WTC11 (cell line): ENCODE measurements at regions not wholly inside any gene's neighbourhood (a gene's known extent, or its start where the extent isn't known, plus 50 kb on each side); places are given as distances from the start of the nearest gene placed in this dataset.
A peak's percentile ranks its signal among the peaks of the same experiment; 100 is the strongest.

ENCODE experiments used
- ATAC-seq: fragments of 200-7000 bp; cut with Tn5 transposase; 2 replicates; pipeline ENCODE4 v1.10.0; 2021; ENCODE audit warnings: mild to moderate bottlenecking, moderate library complexity
- CTCF ChIA-PET: fragments of 300-600 bp; sonication (Branson Sonifier 250); formaldehyde crosslinking; loops from one replicate; lab custom pipeline; 2021; ENCODE audit warnings: antibody characterized with exemption; lab: Charles Lee
- POLR2A ChIA-PET: fragments of 350-600 bp; sonication (Branson Sonifier 250); formaldehyde crosslinking; loops from one replicate; lab custom pipeline; 2021; ENCODE audit warnings: antibody characterized with exemption; lab: Charles Lee
- DNase-seq: peaks from one replicate; pipeline ENCODE4 v3.0.0; 2021; ENCODE audit warnings: low spot score
- H3K27ac Mint-ChIP-seq: 2 replicates; pipeline ENCODE4 v1.8.0; 2021; ENCODE audit warnings: mixed read lengths
- H3K27me3 Mint-ChIP-seq: 2 replicates; pipeline ENCODE4 v1.8.0; 2021; ENCODE audit warnings: low read depth, mild to moderate bottlenecking, moderate library complexity, mixed read lengths
- H3K36me3 Mint-ChIP-seq: 2 replicates; pipeline ENCODE4 v1.8.0; 2021; ENCODE audit warnings: mixed read lengths
- H3K4me1 Mint-ChIP-seq: 2 replicates; pipeline ENCODE4 v1.8.0; 2022; ENCODE audit warnings: mixed read lengths
- H3K4me3 Mint-ChIP-seq: 2 replicates; pipeline ENCODE4 v1.8.0; 2021; ENCODE audit warnings: mild to moderate bottlenecking, moderate library complexity, mixed read lengths
- H3K9me3 Mint-ChIP-seq: 2 replicates; pipeline ENCODE4 v1.8.0; 2021; ENCODE audit warnings: mixed read lengths
- ATF1 ChIP-seq: sonication (generic); formaldehyde crosslinking; IDR thresholded peaks from 2 replicates; pipeline ENCODE4 v1.8.1; 2023; ENCODE audit warnings: mild to moderate bottlenecking, moderate library complexity, missing genetic modification reagents
- ATF3 ChIP-seq: sonication (generic); formaldehyde crosslinking; conservative IDR thresholded peaks from 2 replicates; pipeline ENCODE4 v1.8.1; 2022; ENCODE audit warnings: mild to moderate bottlenecking, missing genetic modification reagents
- CREB1 ChIP-seq: sonication (generic); formaldehyde crosslinking; IDR thresholded peaks from 2 replicates; pipeline ENCODE4 v1.8.0; 2023; ENCODE audit warnings: mild to moderate bottlenecking, missing genetic modification reagents
- EMX1 ChIP-seq: fragments of 250-450 bp; sonication (Bioruptor Pico); IDR thresholded peaks from 2 replicates; pipeline ENCODE4 v1.8.0; 2021; ENCODE audit warnings: mild to moderate bottlenecking
- ESRRA ChIP-seq: sonication (generic); formaldehyde crosslinking; IDR thresholded peaks from 2 replicates; pipeline ENCODE4 v1.8.1; 2022; ENCODE audit warnings: mild to moderate bottlenecking, missing genetic modification reagents, borderline replicate concordance
- GRHL2 ChIP-seq: fragments of 250-450 bp; sonication (Bioruptor Pico); IDR thresholded peaks from 2 replicates; pipeline ENCODE4 v1.8.0; 2022; ENCODE audit warnings: mild to moderate bottlenecking, moderate library complexity; ENCODE audit not compliant: insufficient replicate concordance, severe bottlenecking
- HMGA2 ChIP-seq: fragments of 250-450 bp; sonication (Bioruptor Pico); IDR thresholded peaks from 2 replicates; pipeline ENCODE4 v1.4.0; 2021; ENCODE audit warnings: mild to moderate bottlenecking, moderate library complexity
- MYBL2 ChIP-seq: sonication (generic); formaldehyde crosslinking; IDR thresholded peaks from 2 replicates; pipeline ENCODE4 v1.8.1; 2023; ENCODE audit warnings: mild to moderate bottlenecking, moderate library complexity, missing genetic modification reagents
- RELA ChIP-seq: sonication (generic); formaldehyde crosslinking; IDR thresholded peaks from 2 replicates; pipeline ENCODE4 v1.8.1; 2022; ENCODE audit warnings: missing genetic modification reagents, mild to moderate bottlenecking, borderline replicate concordance
- ZBTB21 ChIP-seq: sonication (generic); formaldehyde crosslinking; IDR thresholded peaks from 2 replicates; pipeline ENCODE4 v1.8.1; 2023; ENCODE audit warnings: mild to moderate bottlenecking, missing genetic modification reagents, borderline replicate concordance
- ZNF396 ChIP-seq: fragments of 250-450 bp; sonication (Bioruptor Pico); IDR thresholded peaks from 2 replicates; pipeline ENCODE4 v1.8.0; 2021; ENCODE audit warnings: mild to moderate bottlenecking, moderate library complexity, borderline replicate concordance
- ZNF416 ChIP-seq: fragments of 250-450 bp; sonication (Bioruptor Pico); IDR thresholded peaks from 2 replicates; pipeline ENCODE4 v1.9.0; 2021; ENCODE audit warnings: mild to moderate bottlenecking, inconsistent platforms
- ZNF512 ChIP-seq: sonication (generic); formaldehyde crosslinking; IDR thresholded peaks from 2 replicates; pipeline ENCODE4 v1.8.1; 2022; ENCODE audit warnings: missing genetic modification reagents, borderline replicate concordance
- TF ChIP-seq, protein P1 (sequence below): fragments of 250-450 bp; sonication (Bioruptor Pico); IDR thresholded peaks from 2 replicates; pipeline ENCODE4 v2.1.2; 2022; ENCODE audit warnings: mild to moderate bottlenecking, moderate library complexity
- TF ChIP-seq, protein P2 (sequence below): sonication (generic); formaldehyde crosslinking; IDR thresholded peaks from 2 replicates; pipeline ENCODE4 v1.8.0; 2023; ENCODE audit warnings: mild to moderate bottlenecking, missing genetic modification reagents
- TF ChIP-seq, protein P3 (sequence below): sonication (generic); formaldehyde crosslinking; IDR thresholded peaks from 2 replicates; pipeline ENCODE4 v1.8.0; 2022; ENCODE audit warnings: mild to moderate bottlenecking, missing genetic modification reagents
- TF ChIP-seq, protein P4 (sequence below): fragments of 250-450 bp; sonication (Bioruptor Pico); IDR thresholded peaks from 2 replicates; pipeline ENCODE4 v1.9.0; 2021; ENCODE audit warnings: moderate library complexity, mild to moderate bottlenecking, inconsistent platforms, borderline replicate concordance

DNA sequence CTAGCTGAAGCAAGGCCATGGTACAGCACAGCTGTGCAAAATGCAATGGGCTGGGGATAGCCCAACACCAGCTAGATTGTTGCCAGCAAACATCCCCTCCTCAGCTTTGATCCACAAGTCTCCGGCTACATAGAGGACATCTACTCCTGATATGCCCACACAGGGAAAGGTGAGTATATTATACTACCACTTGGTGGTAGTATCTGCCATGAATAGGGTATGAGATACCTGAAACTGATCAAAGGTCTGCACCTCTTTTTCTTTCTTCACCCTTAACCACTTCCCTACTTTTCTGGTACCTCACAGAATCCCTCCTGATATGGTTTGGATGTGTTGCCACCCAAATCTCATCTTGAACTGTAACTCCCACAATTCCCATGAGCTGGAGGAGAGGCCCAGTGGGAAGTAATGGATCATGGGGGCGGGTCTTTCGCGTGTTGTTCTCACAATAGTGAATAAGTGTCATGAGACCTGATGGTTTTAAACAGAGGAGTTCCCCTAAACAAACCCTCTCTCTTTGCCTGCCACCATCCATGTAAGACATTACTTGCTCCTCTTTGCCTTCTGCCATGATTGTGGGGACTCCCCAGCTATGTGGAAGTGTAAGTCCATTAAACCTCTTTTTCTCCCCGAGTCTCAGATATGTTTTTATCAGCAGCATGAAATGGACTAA is 279.6 kb downstream of the TXNL1 start:
- Mint-ChIP-seq H3K4me3 (no peak overlapping the region), H3K27me3 (no peaks in the 10 kb centered on the region), H3K27ac (peak overlapping the region; percentile 10; the same call in 1 of the 2 replicates), H3K36me3 (peaks cover 25% of the 10 kb centered on the region), H3K9me3 (peaks cover 48% of the 10 kb centered on the region), H3K4me1 (peaks cover 14% of the 10 kb centered on the region)
- DNase-seq: no peak
- ATAC-seq: peak; percentile 83
- ChIA-PET POLR2A (no interaction called here), CTCF (interaction anchor here (0.6 to 1.5 kb wide), 5 partner anchors 214 to 591 kb away, joined by 3 to 6 read pairs (median 5); no protein-coding TSS in a partner anchor)
- TF ChIP-seq EMX1 (CRISPR knock-in tag): no peak
- TF ChIP-seq ESRRA (CRISPR knock-in tag): no peak
- TF ChIP-seq, protein P1, sequence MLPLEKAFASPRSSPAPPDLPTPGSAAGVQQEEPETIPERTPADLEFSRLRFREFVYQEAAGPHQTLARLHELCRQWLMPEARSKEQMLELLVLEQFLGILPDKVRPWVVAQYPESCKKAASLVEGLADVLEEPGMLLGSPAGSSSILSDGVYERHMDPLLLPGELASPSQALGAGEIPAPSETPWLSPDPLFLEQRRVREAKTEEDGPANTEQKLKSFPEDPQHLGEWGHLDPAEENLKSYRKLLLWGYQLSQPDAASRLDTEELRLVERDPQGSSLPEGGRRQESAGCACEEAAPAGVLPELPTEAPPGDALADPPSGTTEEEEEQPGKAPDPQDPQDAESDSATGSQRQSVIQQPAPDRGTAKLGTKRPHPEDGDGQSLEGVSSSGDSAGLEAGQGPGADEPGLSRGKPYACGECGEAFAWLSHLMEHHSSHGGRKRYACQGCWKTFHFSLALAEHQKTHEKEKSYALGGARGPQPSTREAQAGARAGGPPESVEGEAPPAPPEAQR (CRISPR knock-in tag): no peak
- no peak for TF ChIP-seq ATF1
- no peak for TF ChIP-seq CREB1 (CRISPR knock-in tag)
- no peak for TF ChIP-seq MYBL2
- TF ChIP-seq GRHL2 (CRISPR knock-in tag): no peak

- CTCF ChIA-PET: no interaction called here
- Mint-ChIP-seq H3K4me1 (peaks cover 11% of the 10 kb centered on the region), H3K36me3 (peaks cover 18% of the 10 kb centered on the region), H3K9me3 (peaks cover 41% of the 10 kb centered on the region)
- DNase-seq (no peak), ATAC-seq (no peak)
- peak; percentile 95 for TF ChIP-seq HMGA2
- TF ChIP-seq, protein P2, sequence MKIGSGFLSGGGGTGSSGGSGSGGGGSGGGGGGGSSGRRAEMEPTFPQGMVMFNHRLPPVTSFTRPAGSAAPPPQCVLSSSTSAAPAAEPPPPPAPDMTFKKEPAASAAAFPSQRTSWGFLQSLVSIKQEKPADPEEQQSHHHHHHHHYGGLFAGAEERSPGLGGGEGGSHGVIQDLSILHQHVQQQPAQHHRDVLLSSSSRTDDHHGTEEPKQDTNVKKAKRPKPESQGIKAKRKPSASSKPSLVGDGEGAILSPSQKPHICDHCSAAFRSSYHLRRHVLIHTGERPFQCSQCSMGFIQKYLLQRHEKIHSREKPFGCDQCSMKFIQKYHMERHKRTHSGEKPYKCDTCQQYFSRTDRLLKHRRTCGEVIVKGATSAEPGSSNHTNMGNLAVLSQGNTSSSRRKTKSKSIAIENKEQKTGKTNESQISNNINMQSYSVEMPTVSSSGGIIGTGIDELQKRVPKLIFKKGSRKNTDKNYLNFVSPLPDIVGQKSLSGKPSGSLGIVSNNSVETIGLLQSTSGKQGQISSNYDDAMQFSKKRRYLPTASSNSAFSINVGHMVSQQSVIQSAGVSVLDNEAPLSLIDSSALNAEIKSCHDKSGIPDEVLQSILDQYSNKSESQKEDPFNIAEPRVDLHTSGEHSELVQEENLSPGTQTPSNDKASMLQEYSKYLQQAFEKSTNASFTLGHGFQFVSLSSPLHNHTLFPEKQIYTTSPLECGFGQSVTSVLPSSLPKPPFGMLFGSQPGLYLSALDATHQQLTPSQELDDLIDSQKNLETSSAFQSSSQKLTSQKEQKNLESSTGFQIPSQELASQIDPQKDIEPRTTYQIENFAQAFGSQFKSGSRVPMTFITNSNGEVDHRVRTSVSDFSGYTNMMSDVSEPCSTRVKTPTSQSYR (CRISPR knock-in tag): no peak
- TF ChIP-seq, all 79 proteins: peak for 1
- Mint-ChIP-seq H3K27me3 (no peaks in the 10 kb centered on the region), H3K4me3 (no peak overlapping the region), H3K27ac (no peak overlapping the region)
- POLR2A ChIA-PET: no interaction called here
Observed at GRCh38 chr18:56353663-56354260, 284.6 kb downstream of the TXNL1 start.

DNA sequence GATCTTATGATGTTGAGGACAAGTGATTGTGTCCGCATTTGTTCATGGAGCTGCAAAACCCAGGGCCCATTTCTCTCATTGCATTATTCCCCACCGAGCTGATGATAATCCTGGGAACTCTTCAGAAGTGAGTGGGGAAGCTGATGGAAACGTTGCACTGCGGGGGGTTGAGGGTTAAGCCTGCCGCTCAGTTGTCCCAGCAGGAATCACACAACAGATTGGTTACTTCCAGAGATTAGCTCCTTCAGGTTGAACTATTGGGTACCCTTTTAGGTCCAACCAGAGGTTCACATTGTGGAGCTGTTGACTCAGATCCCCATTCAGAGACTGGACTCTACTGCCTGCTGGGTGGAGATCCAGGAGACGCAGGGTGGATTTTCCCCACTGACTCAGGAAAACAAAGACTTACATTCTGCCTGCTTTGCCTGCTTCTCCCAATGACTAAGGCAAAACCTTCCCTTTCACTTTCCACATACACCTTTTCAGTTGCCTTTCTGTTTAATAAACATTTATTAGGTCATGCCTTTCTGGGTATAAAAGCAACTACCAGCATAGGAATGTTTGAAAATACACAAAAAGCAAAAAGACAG is 286.4 kb downstream of the TXNL1 start:
- ATAC-seq (no peak; the same call in 1 of the 2 replicates), DNase-seq (no peak)
- peaks cover 45% of the 10 kb centered on the region for H3K9me3 Mint-ChIP-seq
- H3K27ac Mint-ChIP-seq: no peak overlapping the region
- no peaks in the 10 kb centered on the region for H3K27me3 Mint-ChIP-seq
- H3K4me1 Mint-ChIP-seq: peaks cover 10% of the 10 kb centered on the region
- H3K4me3 Mint-ChIP-seq: no peak overlapping the region
- CTCF ChIA-PET: no interaction called here
- TF ChIP-seq, protein P1 (CRISPR knock-in tag): no peak
- TF ChIP-seq ATF3 (CRISPR knock-in tag) (no peak), ZNF416 (CRISPR knock-in tag) (no peak), ESRRA (CRISPR knock-in tag) (no peak), ZNF396 (CRISPR knock-in tag) (no peak), ZNF512 (CRISPR knock-in tag) (no peak), HMGA2 (no peak), RELA (no peak), ZBTB21 (no peak)
- TF ChIP-seq, protein P3, sequence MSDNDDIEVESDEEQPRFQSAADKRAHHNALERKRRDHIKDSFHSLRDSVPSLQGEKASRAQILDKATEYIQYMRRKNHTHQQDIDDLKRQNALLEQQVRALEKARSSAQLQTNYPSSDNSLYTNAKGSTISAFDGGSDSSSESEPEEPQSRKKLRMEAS: no peak
- TF ChIP-seq, protein P4, sequence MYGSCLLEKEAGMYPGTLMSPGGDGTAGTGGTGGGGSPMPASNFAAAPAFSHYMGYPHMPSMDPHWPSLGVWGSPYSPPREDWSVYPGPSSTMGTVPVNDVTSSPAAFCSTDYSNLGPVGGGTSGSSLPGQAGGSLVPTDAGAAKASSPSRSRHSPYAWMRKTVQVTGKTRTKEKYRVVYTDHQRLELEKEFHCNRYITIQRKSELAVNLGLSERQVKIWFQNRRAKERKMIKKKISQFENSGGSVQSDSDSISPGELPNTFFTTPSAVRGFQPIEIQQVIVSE (CRISPR knock-in tag): no peak
- POLR2A ChIA-PET: no interaction called here
- H3K36me3 Mint-ChIP-seq: peaks cover 19% of the 10 kb centered on the region
